ENCODE measurements at regions not wholly inside any gene's neighbourhood (a gene's known extent, or its start where the extent isn't known, plus 50 kb on each side); places are given as distances from the start of the nearest gene placed in this dataset.
"Not testable (repeated sequence)": the region's sequence is repeated elsewhere in the genome, so short reads cannot be mapped to it uniquely, and the experiment has no call there.

- not testable (repeated sequence) for TF ChIP-seq POLR2A, CTCF (IDR thresholded peaks at IDR 0.05)
These were observed 213.7 kb downstream of the ATP6V0E2 start for GRCh38 chr7:150087478-150087877.
